PC-9 (cell line): ENCODE measurements at regions not wholly inside any gene's neighbourhood (a gene's known extent, or its start where the extent isn't known, plus 50 kb on each side); places are given as distances from the start of the nearest gene placed in this dataset.
A peak's percentile ranks its signal among the peaks of the same experiment; 100 is the strongest.

Experiments used
- BruUV-seq: library from RNA; stranded (reverse); fragments of 400-500 nt; replicated peaks from 2 replicates; lab custom pipeline; 2021; lab: Mats Ljungman, UMichigan
- CTCF ChIA-PET: fragments of 300-600 bp; sonication (Branson Sonifier 250); formaldehyde crosslinking; loops from one replicate; lab custom pipeline; 2022; ENCODE audit warnings: antibody characterized with exemption; lab: Charles Lee
- POLR2A ChIA-PET: fragments of 300-600 bp; sonication (Branson Sonifier 250); formaldehyde crosslinking; loops from one replicate; lab custom pipeline; 2022; ENCODE audit warnings: antibody characterized with exemption; ENCODE audit not compliant: unreplicated experiment; lab: Charles Lee
- DNase-seq, 2 experiments: peaks; one replicate each; pipeline versions ENCODE4 v3.0.0 to v3.0.0-alpha.2; 2015 to 2022; ENCODE audit warnings: mixed read lengths in 1 of 2
- H2AFZ ChIP-seq: fragments of 200-600 bp; sonication (generic); 2 replicates; pipeline ENCODE4 v1.8.1; 2017; ENCODE audit warnings: antibody characterized with exemption
- H3F3A ChIP-seq: fragments of 200-600 bp; sonication (generic); 2 replicates; pipeline ENCODE4 v1.8.1; 2017; ENCODE audit warnings: antibody characterized with exemption, mild to moderate bottlenecking, low read depth; ENCODE audit not compliant: insufficient read depth
- H3K27ac ChIP-seq: fragments of 200-600 bp; sonication (generic); 2 replicates; pipeline ENCODE4 v1.6.1; 2016; ENCODE audit warnings: mixed run types
- H3K27me3 ChIP-seq: fragments of 200-600 bp; sonication (generic); 2 replicates; pipeline ENCODE4 v1.6.1; 2016; ENCODE audit warnings: low read depth, mixed run types; ENCODE audit not compliant: insufficient read depth
- H3K36me3 ChIP-seq: fragments of 200-600 bp; sonication (generic); 2 replicates; pipeline ENCODE4 v1.6.1; 2016; ENCODE audit warnings: low read depth, mixed run types
- H3K4me1 ChIP-seq: fragments of 200-600 bp; sonication (generic); replicated peaks from 2 replicates; pipeline ENCODE4 v1.6.1; 2016; ENCODE audit warnings: mixed run types; ENCODE audit not compliant: insufficient read depth
- H3K4me2 ChIP-seq: fragments of 200-600 bp; sonication (generic); 2 replicates; pipeline ENCODE4 v1.6.1; 2017; ENCODE audit warnings: mixed run types
- H3K4me3 ChIP-seq: fragments of 200-600 bp; sonication (generic); 2 replicates; pipeline ENCODE4 v1.6.1; 2016; ENCODE audit warnings: mixed run types
- H3K79me2 ChIP-seq: fragments of 200-600 bp; sonication (generic); 2 replicates; pipeline ENCODE4 v1.6.1; 2017; ENCODE audit warnings: low read depth, mixed run types
- H3K9me2 ChIP-seq: fragments of 200-600 bp; sonication (generic); 2 replicates; pipeline ENCODE4 v1.8.1; 2017; ENCODE audit warnings: mild to moderate bottlenecking; ENCODE audit not compliant: insufficient read depth
- H3K9me3 ChIP-seq: fragments of 200-600 bp; sonication (generic); 2 replicates; pipeline ENCODE4 v1.8.1; 2016; ENCODE audit warnings: low read depth; ENCODE audit not compliant: insufficient read depth
- H4K20me1 ChIP-seq: fragments of 200-600 bp; sonication (generic); 2 replicates; pipeline ENCODE4 v1.8.1; 2017; ENCODE audit not compliant: insufficient read depth
- EZH2 ChIP-seq: fragments of 200-600 bp; sonication (generic); IDR thresholded peaks from 2 replicates; pipeline ENCODE4 v1.8.0; 2017; ENCODE audit warnings: antibody characterized with exemption, low read depth
- intact Hi-C: fragments of 100-400 bp; cut with micrococcal nuclease; formaldehyde crosslinking; loops from one replicate; pipeline ENCODE4 v1.10.0; 2022; ENCODE audit not compliant: unreplicated experiment
- TF ChIP-seq, protein P1 (sequence below): fragments of 200-600 bp; sonication (generic); conservative IDR thresholded peaks from 2 replicates; pipeline ENCODE4 v1.6.1; 2017; ENCODE audit warnings: mixed run types, antibody characterized with exemption, mild to moderate bottlenecking, moderate library complexity

GRCh38 chr11:30749268-30749667 is 163.1 kb upstream of the MPPED2 start:
- CTCF ChIA-PET, result no interaction called here
- DNase-seq, result no peak
- TF ChIP-seq, protein P1, sequence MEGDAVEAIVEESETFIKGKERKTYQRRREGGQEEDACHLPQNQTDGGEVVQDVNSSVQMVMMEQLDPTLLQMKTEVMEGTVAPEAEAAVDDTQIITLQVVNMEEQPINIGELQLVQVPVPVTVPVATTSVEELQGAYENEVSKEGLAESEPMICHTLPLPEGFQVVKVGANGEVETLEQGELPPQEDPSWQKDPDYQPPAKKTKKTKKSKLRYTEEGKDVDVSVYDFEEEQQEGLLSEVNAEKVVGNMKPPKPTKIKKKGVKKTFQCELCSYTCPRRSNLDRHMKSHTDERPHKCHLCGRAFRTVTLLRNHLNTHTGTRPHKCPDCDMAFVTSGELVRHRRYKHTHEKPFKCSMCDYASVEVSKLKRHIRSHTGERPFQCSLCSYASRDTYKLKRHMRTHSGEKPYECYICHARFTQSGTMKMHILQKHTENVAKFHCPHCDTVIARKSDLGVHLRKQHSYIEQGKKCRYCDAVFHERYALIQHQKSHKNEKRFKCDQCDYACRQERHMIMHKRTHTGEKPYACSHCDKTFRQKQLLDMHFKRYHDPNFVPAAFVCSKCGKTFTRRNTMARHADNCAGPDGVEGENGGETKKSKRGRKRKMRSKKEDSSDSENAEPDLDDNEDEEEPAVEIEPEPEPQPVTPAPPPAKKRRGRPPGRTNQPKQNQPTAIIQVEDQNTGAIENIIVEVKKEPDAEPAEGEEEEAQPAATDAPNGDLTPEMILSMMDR, result no peak
- no peak for TF ChIP-seq EZH2
- Histone ChIP-seq H4K20me1 (no peaks in the 10 kb centered on the region), H2AFZ (no peak overlapping the region), H3K9me2 (no peaks in the 10 kb centered on the region), H3K27ac (no peak overlapping the region), H3K79me2 (no peaks in the 10 kb centered on the region), H3K36me3 (no peaks in the 10 kb centered on the region), H3K4me2 (no peak overlapping the region), H3K4me1 (no peaks in the 10 kb centered on the region), H3F3A (no peaks in the 10 kb centered on the region), H3K27me3 (peaks cover 9% of the 10 kb centered on the region; the same call in 1 of the 2 replicates), H3K4me3 (no peak overlapping the region), H3K9me3 (no peaks in the 10 kb centered on the region)
- intact Hi-C loops, result no loop called here
- POLR2A ChIA-PET, result no interaction called here
- no TSS peak for BruUV-seq

DNA sequence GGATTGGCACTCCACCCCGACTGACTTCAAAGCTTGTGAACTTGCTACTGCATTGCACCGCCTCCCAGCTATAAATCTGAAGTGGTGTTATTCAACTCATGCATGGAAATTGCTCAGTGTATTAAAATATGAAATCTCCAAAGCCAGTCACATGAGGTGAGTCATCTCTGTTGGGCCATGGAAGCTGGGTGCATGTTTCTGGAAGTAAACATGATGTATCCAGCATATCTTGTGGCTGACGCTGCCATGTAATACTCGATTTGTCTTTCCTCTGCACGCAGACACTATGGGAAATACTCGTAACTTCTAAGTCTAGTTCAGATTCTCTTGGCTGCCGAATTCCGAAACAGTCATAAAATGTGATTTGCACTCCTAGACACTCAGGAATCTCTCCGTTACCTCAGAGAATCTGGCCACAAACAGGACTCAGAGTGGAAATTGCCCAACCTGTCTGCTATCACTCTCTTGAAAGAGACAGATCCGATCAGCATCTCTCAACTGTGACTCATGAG is 154.9 kb upstream of the MPPED2 start:
- intact Hi-C loops, result no loop called here
- Histone ChIP-seq H3F3A (no peaks in the 10 kb centered on the region), H3K4me1 (no peaks in the 10 kb centered on the region), H3K27ac (no peak overlapping the region), H3K79me2 (no peaks in the 10 kb centered on the region), H3K9me2 (no peaks in the 10 kb centered on the region), H3K36me3 (no peaks in the 10 kb centered on the region), H2AFZ (peak overlapping the region; percentile 32; the same call in 1 of the 2 replicates), H3K9me3 (no peaks in the 10 kb centered on the region), H3K27me3 (no peaks in the 10 kb centered on the region), H3K4me3 (no peak overlapping the region), H3K4me2 (no peak overlapping the region), H4K20me1 (no peaks in the 10 kb centered on the region)
- ChIA-PET POLR2A (no interaction called here), CTCF (no interaction called here)
- DNase-seq, result no peak
- BruUV-seq, result no TSS peak
- TF ChIP-seq, protein P1, result no peak
- no peak for TF ChIP-seq EZH2

DNA sequence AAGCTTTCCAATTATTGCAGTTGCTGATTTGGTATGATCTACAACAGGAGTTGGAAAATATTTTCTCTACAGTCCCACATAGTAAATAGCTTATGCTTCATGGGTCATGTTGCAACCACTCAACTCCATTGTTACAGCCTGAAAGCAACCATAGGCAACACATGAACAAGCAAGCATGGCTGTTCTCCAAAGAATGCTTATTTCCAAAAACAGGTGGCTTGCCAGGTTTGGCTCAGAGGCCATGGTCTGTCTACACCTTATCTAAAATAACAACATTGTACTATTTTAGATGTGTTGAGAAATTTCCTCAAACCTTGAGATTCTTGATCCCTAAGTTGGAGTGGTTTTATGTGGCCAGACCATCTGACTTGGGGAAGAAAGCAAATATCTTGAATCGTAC is 153.9 kb upstream of the MPPED2 start:
- POLR2A ChIA-PET, result no interaction called here
- intact Hi-C loops, result no loop called here
- no peak overlapping the region for H3K4me2 ChIP-seq
- H3K4me1 ChIP-seq, result no peaks in the 10 kb centered on the region
- no peaks in the 10 kb centered on the region for H3K36me3 ChIP-seq
- no TSS peak for BruUV-seq
- no peak overlapping the region for H3K27ac ChIP-seq
- no peaks in the 10 kb centered on the region for H3K9me3 ChIP-seq
- no peak for DNase-seq
- CTCF ChIA-PET, result no interaction called here
- no peak overlapping the region for H2AFZ ChIP-seq
- TF ChIP-seq, protein P1, result no peak
- no peaks in the 10 kb centered on the region for H4K20me1 ChIP-seq
- no peaks in the 10 kb centered on the region for H3K27me3 ChIP-seq
- no peaks in the 10 kb centered on the region for H3F3A ChIP-seq
- no peak overlapping the region for H3K4me3 ChIP-seq
- H3K79me2 ChIP-seq, result no peaks in the 10 kb centered on the region
- no peaks in the 10 kb centered on the region for H3K9me2 ChIP-seq
